ENCODE measurements at regions not wholly inside any gene's neighbourhood (a gene's known extent, or its start where the extent isn't known, plus 50 kb on each side); places are given as distances from the start of the nearest gene placed in this dataset.

GRCh38 chr17:71113347-71113746 is 944.0 kb downstream of the KCNJ2 start:
- in situ Hi-C loops (cut with MboI; ENCODE audit: low sequenced_read_pairs): loop anchor here (25.0 kb wide), 1 partner anchor 1424 kb away; no protein-coding TSS in a partner anchor
- no peaks in the 10 kb centered on the region for H3K9me3 ChIP-seq (ENCODE audit: control insufficient read depth, insufficient read depth, low read length)
- no peak overlapping the region for H3K4ac ChIP-seq (ENCODE audit: low read depth, low read length)
- H2AK9ac ChIP-seq (replicated peaks; ENCODE audit: low read depth, low read length, poor library complexity): no peak overlapping the region
- no peaks in the 10 kb centered on the region for H3K79me1 ChIP-seq (ENCODE audit: low read depth in 1 of 2, low read length in 2 of 2)
- H2BK20ac ChIP-seq (ENCODE audit: low read depth, low read length): no peak overlapping the region
- POLR2A ChIA-PET (ENCODE audit: unreplicated experiment): no interaction called here
- H4K91ac ChIP-seq (ENCODE audit: insufficient read depth, low read depth, low read length): no peak overlapping the region
- H3K14ac ChIP-seq (replicated peaks; ENCODE audit: low read depth, low read length): no peak overlapping the region
- H2BK120ac ChIP-seq (ENCODE audit: low read depth, low read length): no peak overlapping the region
- no peak for ATAC-seq (ENCODE audit: low read depth)
- no CpG with 5 or more reads among the region's 4 CpGs for WGBS, 2 experiments (ENCODE audit: extremely low coverage in 2 of 2, insufficient read length in 1 of 2)
- no peaks in the 10 kb centered on the region for H3K4me1 ChIP-seq (ENCODE audit: control insufficient read depth, insufficient read depth, low read length)
- no peak overlapping the region for H4K5ac ChIP-seq (ENCODE audit: low read depth, low read length)
- H3K4me2 ChIP-seq (ENCODE audit: low read depth, low read length): no peak overlapping the region
- H3K27ac ChIP-seq (ENCODE audit: insufficient read depth, low read length): no peak overlapping the region
- CTCF ChIA-PET: no interaction called here
- H4K20me1 ChIP-seq (ENCODE audit: insufficient read depth, low read length): no peaks in the 10 kb centered on the region
- H3K36me3 ChIP-seq (ENCODE audit: control insufficient read depth, insufficient read depth, low read length): no peaks in the 10 kb centered on the region
- H3K23ac ChIP-seq (ENCODE audit: low read depth, low read length): no peak overlapping the region
- H3K9ac ChIP-seq (ENCODE audit: low read depth, low read length): no peak overlapping the region
- H3K27me3 ChIP-seq (ENCODE audit: control insufficient read depth, insufficient read depth, low read length): no peaks in the 10 kb centered on the region
- intact Hi-C loops (cut with micrococcal nuclease): no loop called here
- no peak overlapping the region for H3K56ac ChIP-seq (ENCODE audit: extremely low read depth, insufficient read depth, low read length)
- TF ChIP-seq ELK1 (IDR thresholded peaks at IDR 0.05; ENCODE audit: borderline replicate concordance, low read depth, low read length): no peak
- no peak for TF ChIP-seq USF2 (IDR thresholded peaks at IDR 0.05; ENCODE audit: low read depth, low read length)
- no peak for TF ChIP-seq RCOR1 (IDR thresholded peaks at IDR 0.05; ENCODE audit: insufficient replicate concordance, low read length)
- no peak for TF ChIP-seq CTCF (conservative IDR thresholded peaks at IDR 0.05; ENCODE audit: low read depth, low read length)
- no peak for TF ChIP-seq MXI1 (IDR thresholded peaks at IDR 0.05; ENCODE audit: borderline replicate concordance, low read depth, low read length)
- no peak for TF ChIP-seq RAD21 (IDR thresholded peaks at IDR 0.05; ENCODE audit: low read length)
- no peak for TF ChIP-seq SMC3 (IDR thresholded peaks at IDR 0.05; ENCODE audit: low read depth, low read length)
- no peak for TF ChIP-seq CHD1 (IDR thresholded peaks at IDR 0.05; ENCODE audit: low read depth, low read length)
- TF ChIP-seq BHLHE40 (IDR thresholded peaks at IDR 0.05; ENCODE audit: low read depth, low read length): no peak
- no peak for TF ChIP-seq FOS (IDR thresholded peaks at IDR 0.05; ENCODE audit: low read depth, low read length)
- TF ChIP-seq POLR2A (IDR thresholded peaks at IDR 0.05; ENCODE audit: low read depth, low read length): no peak
- TF ChIP-seq MAFK (IDR thresholded peaks at IDR 0.05; ENCODE audit: low read depth, low read length): no peak
- no peak for TF ChIP-seq CEBPB (IDR thresholded peaks at IDR 0.05; ENCODE audit: low read depth, low read length)
- no peak for TF ChIP-seq RFX5 (IDR thresholded peaks at IDR 0.05; ENCODE audit: low read depth, low read length)
- no peak for TF ChIP-seq MAZ (IDR thresholded peaks at IDR 0.05; ENCODE audit: borderline replicate concordance, low read depth, low read length)
- TF ChIP-seq NFE2L2 (IDR thresholded peaks at IDR 0.05; ENCODE audit: low read depth, low read length): no peak
- BruUV-seq (replicated peaks): no TSS peak
- no peak overlapping the region for H2AFZ ChIP-seq (replicated peaks; ENCODE audit: low read length, poor library complexity)
- no peak for DNase-seq
- H3K18ac ChIP-seq (ENCODE audit: low read depth, low read length): no peak overlapping the region
- H2AK5ac ChIP-seq (ENCODE audit: low read depth, low read length): no peak overlapping the region
- H3K9me1 ChIP-seq (ENCODE audit: insufficient read depth, low read length): no peaks in the 10 kb centered on the region
- no peak overlapping the region for H3K4me3 ChIP-seq (ENCODE audit: insufficient read depth, low read depth, low read length)
- H4K8ac ChIP-seq (ENCODE audit: low read depth in 2 of 2, low read length in 2 of 2): no peak overlapping the region
- dilution Hi-C loops (cut with HindIII; ENCODE audit: low sequenced_read_pairs, unreplicated experiment): no loop called here
- no peak overlapping the region for H2BK15ac ChIP-seq (ENCODE audit: low read depth, low read length)
- H2BK5ac ChIP-seq (ENCODE audit: low read depth, low read length, poor library complexity, severe bottlenecking): no peak overlapping the region

Measured in IMR-90 (cell line).